Ectodermal cell (in vitro differentiated cells): ENCODE measurements at regions not wholly inside any gene's neighbourhood (a gene's known extent, or its start where the extent isn't known, plus 50 kb on each side); places are given as distances from the start of the nearest gene placed in this dataset.

ENCODE experiments used
- H3K27ac ChIP-seq: 2 replicates; pipeline ENCODE4 v1.7.0; 2013; ENCODE audit warnings: mild to moderate bottlenecking, low read depth, low read length; ENCODE audit not compliant: insufficient read depth, poor library complexity, severe bottlenecking
- H3K27me3 ChIP-seq: 2 replicates; pipeline ENCODE4 v1.7.0; 2013; ENCODE audit warnings: mild to moderate bottlenecking, low read length; ENCODE audit not compliant: insufficient read depth, control insufficient read depth, poor library complexity, severe bottlenecking
- H3K36me3 ChIP-seq: one replicate; pipeline ENCODE4 v1.7.0; 2013; ENCODE audit warnings: low read length; ENCODE audit not compliant: control insufficient read depth, insufficient read depth
- H3K4me1 ChIP-seq: one replicate; pipeline ENCODE4 v1.7.0; 2013; ENCODE audit warnings: low read length; ENCODE audit not compliant: control insufficient read depth, insufficient read depth
- H3K4me3 ChIP-seq: 2 replicates; pipeline ENCODE4 v1.7.0; 2013; ENCODE audit warnings: low read depth, low read length, control low read depth; ENCODE audit not compliant: insufficient read depth
- H3K9me3 ChIP-seq: 2 replicates; pipeline ENCODE4 v1.7.0; 2013; ENCODE audit warnings: mild to moderate bottlenecking, low read length, moderate library complexity; ENCODE audit not compliant: control insufficient read depth
- WGBS, 2 experiments: methylation state at CpG; one replicate each; pipeline ENCODE4 v1.1.7; 2013; ENCODE audit warnings: missing lambda C conversion rate in 2 of 2; 5-methylcytosine and 5-hydroxymethylcytosine counted together

- Histone ChIP-seq H3K27me3 (no peaks in the 10 kb centered on the region), H3K36me3 (no peaks in the 10 kb centered on the region), H3K27ac (no peak overlapping the region), H3K4me3 (no peak overlapping the region), H3K9me3 (no peaks in the 10 kb centered on the region), H3K4me1 (no peaks in the 10 kb centered on the region)
- WGBS, 2 experiments = 81 to 84% methylated on average over 8 of the region's 8 CpGs
Observed at GRCh38 chr2:216792222-216793021, 67.4 kb downstream of the TNP1 start.

GRCh38 chr2:216791303-216791702, 68.6 kb downstream of the TNP1 start:
- Histone ChIP-seq H3K4me3 (no peak overlapping the region), H3K4me1 (no peaks in the 10 kb centered on the region), H3K27me3 (no peaks in the 10 kb centered on the region), H3K27ac (no peak overlapping the region), H3K9me3 (no peaks in the 10 kb centered on the region), H3K36me3 (no peaks in the 10 kb centered on the region)
- 94 to 96% methylated on average over 2 of the region's 2 CpGs for WGBS, 2 experiments

- no peaks in the 10 kb centered on the region for H3K4me1 ChIP-seq
- no peaks in the 10 kb centered on the region for H3K36me3 ChIP-seq
- no peak overlapping the region for H3K27ac ChIP-seq
- H3K27me3 ChIP-seq = no peaks in the 10 kb centered on the region
- WGBS, 2 experiments = 80 to 83% methylated on average over 5 of the region's 5 CpGs
- H3K9me3 ChIP-seq = no peaks in the 10 kb centered on the region
- H3K4me3 ChIP-seq = no peak overlapping the region
Observed at GRCh38 chr2:216789081-216789480, 70.8 kb downstream of the TNP1 start.

- WGBS, 2 experiments = 58 to 62% methylated on average over 7 of the region's 7 CpGs
- no peaks in the 10 kb centered on the region for H3K4me1 ChIP-seq
- no peak overlapping the region for H3K4me3 ChIP-seq
- H3K27ac ChIP-seq = no peak overlapping the region
- H3K27me3 ChIP-seq = no peaks in the 10 kb centered on the region
- H3K9me3 ChIP-seq = no peaks in the 10 kb centered on the region
- no peaks in the 10 kb centered on the region for H3K36me3 ChIP-seq
Observed at GRCh38 chr2:216787851-216788540, 71.9 kb downstream of the TNP1 start.

- no peaks in the 10 kb centered on the region for H3K9me3 ChIP-seq
- H3K27me3 ChIP-seq = no peaks in the 10 kb centered on the region
- H3K36me3 ChIP-seq = no peaks in the 10 kb centered on the region
- H3K4me3 ChIP-seq = no peak overlapping the region
- 96% methylated on average over 9 of the region's 9 CpGs for WGBS, 2 experiments
- no peaks in the 10 kb centered on the region for H3K4me1 ChIP-seq
- H3K27ac ChIP-seq = no peak overlapping the region
Observed at GRCh38 chr2:216786676-216787075, 73.2 kb downstream of the TNP1 start.

- Histone ChIP-seq H3K27me3 (no peaks in the 10 kb centered on the region), H3K36me3 (no peaks in the 10 kb centered on the region), H3K4me1 (no peaks in the 10 kb centered on the region), H3K9me3 (no peaks in the 10 kb centered on the region), H3K4me3 (no peak overlapping the region), H3K27ac (no peak overlapping the region)
- 91 to 95% methylated on average over 3 of the region's 3 CpGs for WGBS, 2 experiments
Observed at GRCh38 chr2:216784456-216784855, 75.4 kb downstream of the TNP1 start.

GRCh38 chr2:216781709-216782108, 78.2 kb downstream of the TNP1 start:
- Histone ChIP-seq H3K27ac (no peak overlapping the region), H3K9me3 (no peaks in the 10 kb centered on the region), H3K27me3 (no peaks in the 10 kb centered on the region), H3K4me1 (no peaks in the 10 kb centered on the region), H3K4me3 (no peak overlapping the region), H3K36me3 (no peaks in the 10 kb centered on the region)
- 89 to 91% methylated on average over 4 of the region's 4 CpGs for WGBS, 2 experiments

- Histone ChIP-seq H3K27me3 (no peaks in the 10 kb centered on the region), H3K4me1 (peaks cover 5% of the 10 kb centered on the region), H3K27ac (no peak overlapping the region), H3K4me3 (no peak overlapping the region), H3K36me3 (no peaks in the 10 kb centered on the region), H3K9me3 (no peaks in the 10 kb centered on the region)
- 90 to 92% methylated on average over 4 of the region's 4 CpGs for WGBS, 2 experiments
Observed at GRCh38 chr2:216780843-216781242, 79.0 kb downstream of the TNP1 start.

- H3K27me3 ChIP-seq = no peaks in the 10 kb centered on the region
- WGBS, 2 experiments = 63% methylated on average over 9 of the region's 9 CpGs
- no peaks in the 10 kb centered on the region for H3K9me3 ChIP-seq
- no peak overlapping the region for H3K4me3 ChIP-seq
- no peak overlapping the region for H3K27ac ChIP-seq
- no peaks in the 10 kb centered on the region for H3K36me3 ChIP-seq
- peaks cover 5% of the 10 kb centered on the region for H3K4me1 ChIP-seq
Observed at GRCh38 chr2:216777637-216778273, 82.1 kb downstream of the TNP1 start.
